GM19372 (cell line): ENCODE measurements at regions not wholly inside any gene's neighbourhood (a gene's known extent, or its start where the extent isn't known, plus 50 kb on each side); places are given as distances from the start of the nearest gene placed in this dataset.

Experiments
- ATAC-seq: cut with Tn5 transposase; IDR thresholded peaks from one replicate; pipeline ENCODE4 v1.9.1; 2021; ENCODE audit warnings: mild to moderate bottlenecking, low read depth, moderate library complexity; ENCODE audit not compliant: unreplicated experiment

- ATAC-seq: no peak
Observed at GRCh38 chr12:125687820-125688219, 622.6 kb downstream of the AACS start.

DNA sequence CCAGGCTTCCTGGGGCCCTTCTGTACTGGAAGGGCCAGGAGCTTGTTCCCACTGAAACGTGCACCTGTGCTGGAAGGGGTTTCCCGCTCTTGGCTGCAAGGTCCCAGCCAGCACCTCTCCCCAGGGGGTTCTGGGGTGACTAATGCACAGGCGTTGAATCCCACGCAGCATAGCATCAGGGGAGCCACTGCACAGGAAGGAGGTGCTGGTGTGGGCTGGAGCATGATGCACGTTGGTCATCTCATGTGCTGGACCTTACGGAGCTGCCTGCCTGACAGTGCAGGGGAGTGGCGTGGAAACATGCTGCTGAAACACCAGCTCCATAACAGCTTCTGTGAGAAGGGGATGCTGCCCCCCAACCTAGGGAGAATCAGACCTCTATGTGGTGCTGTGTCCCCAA is 623.0 kb downstream of the AACS start:
- no peak for ATAC-seq

DNA sequence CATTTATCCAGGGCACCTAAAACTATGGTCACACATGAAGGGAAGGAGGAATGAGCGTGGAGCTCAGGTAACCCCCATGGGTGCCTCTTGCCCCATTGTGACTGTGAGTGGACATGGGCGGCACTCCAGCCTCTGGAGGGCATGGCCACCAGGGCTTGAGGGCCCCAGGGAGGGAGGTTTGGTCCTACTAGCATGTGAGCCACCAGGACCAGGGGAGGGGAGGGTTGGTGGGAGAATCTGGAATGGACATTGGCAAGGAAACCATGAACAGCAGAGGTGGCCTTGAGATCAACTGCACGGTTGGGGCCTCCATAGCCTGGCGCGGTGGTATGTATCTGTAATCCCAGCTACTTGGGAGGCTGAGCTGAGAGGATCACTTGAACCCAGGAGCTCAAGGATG is 623.6 kb downstream of the AACS start:
- ATAC-seq: no peak

DNA sequence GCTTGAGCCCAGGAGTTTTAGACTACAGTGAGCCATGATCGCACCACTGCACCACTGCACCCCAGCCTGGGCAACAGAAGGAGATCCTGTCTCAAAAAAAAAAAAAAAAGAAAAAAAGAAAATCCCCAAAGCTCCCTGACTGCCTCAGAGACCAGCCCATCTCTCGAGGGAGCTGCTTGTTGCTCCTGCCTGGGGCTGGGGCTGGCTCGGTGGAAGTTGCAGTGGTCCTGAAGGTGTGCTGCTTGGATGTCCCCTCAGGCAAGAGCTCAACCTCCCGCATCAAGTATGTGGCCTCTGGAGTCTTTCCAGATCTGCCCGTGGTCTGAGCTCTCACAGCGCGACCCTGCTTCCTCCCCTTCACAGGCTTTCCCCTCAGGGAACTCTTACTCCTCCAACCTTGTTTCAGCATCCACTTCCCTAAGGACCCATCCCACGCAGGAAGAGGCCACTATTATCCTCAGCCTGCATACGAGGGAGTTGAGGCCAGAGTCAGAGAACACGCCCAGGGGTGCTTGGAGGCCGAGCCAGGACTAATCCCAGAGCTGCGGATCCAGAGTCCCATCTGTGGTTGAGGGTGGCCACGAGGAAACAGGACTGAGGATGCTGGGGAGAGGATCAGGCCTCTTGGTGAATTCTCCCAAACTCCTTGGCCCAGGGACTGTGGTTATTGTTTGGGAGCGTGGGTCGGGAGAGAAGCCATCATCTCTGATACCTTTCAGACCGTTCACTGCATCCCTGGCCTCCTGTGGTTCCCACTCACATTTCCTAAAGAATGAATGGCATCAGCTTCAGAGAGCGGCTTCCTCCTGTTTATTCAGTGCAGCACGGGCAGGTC is 624.6 kb downstream of the AACS start:
- ATAC-seq: no peak

GRCh38 chr12:125690841-125691240 is 625.6 kb downstream of the AACS start:
- no peak for ATAC-seq

DNA sequence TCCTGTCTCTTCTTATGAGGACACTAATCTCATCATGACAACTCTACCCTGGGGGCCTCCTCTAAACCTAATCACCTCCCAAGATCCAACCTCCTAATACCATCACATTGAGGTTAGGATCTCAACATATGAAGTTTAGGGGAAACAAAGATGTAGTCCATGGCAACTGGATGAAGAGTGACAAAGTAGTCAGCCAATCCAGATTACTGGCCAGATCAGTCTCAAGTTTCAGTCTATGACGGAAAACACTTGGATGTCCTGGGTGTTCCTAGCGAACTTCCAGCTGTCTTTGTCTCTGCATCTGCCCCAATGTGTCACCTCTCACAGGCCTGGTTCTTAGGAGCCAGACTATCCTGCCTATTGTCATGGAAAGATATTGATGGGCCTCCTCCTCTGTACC is 630.8 kb downstream of the AACS start:
- no peak for ATAC-seq

DNA sequence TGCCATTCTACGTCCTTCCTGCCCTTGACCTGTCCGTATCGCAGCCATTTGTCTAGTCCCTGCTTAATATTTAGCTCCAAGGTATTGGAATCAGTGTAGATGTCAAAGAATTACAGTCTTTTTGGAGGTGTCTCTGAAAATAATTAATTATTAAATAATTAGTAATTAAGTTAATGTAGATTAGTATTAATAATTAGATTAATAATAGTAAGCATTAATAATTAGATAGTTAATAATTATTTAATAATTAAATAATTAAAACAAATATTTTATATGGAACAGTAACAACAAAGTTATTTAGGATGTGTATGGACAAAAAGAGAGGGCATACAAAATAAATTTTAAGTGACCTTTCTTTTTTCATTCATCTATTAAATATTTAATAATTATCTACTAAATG is 639.6 kb downstream of the AACS start:
- no peak for ATAC-seq

DNA sequence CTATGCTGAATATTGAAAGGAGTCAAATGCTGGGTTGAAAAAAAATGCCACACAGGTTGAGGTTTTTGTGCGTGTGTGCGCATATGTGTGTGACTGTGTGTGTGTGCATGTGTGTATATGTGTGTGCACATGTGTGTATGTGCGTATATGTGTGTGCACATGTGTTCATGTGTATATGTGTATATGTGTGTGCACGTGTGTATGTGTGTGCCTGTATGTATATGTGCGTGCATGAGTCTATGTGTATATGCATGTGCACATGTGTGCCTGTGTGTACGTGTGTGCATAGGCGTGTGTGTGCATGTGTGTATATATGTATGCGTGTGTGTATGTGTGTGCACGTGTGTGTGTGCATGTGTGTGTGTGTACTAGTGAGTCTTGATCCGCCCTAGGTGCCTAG is 655.7 kb downstream of the AACS start:
- ATAC-seq: no peak

DNA sequence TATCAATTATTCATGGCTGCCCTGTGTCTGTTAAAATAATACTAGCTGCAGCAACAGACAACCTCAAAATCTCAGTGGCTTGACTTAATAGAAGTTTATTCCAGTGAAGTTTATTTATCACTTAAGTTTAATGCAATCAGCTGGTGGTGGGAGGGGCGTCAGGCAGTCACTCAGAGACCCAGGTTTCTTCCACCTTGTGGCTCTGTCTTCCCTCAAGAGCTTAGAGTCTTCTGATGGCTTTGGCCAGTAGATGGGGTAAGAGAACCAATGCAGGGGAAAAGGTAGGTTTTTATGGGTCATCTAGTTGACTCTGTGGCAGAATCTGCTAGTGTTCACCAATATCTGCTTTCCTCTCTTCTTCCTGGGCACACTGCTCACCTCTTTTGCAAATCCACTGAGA is 668.9 kb downstream of the AACS start:
- no peak for ATAC-seq

- ATAC-seq: no peak
Observed at GRCh38 chr12:125738211-125738610, 673.0 kb downstream of the AACS start.

GRCh38 chr12:125742413-125742812 is 677.2 kb downstream of the AACS start:
- no peak for ATAC-seq

DNA sequence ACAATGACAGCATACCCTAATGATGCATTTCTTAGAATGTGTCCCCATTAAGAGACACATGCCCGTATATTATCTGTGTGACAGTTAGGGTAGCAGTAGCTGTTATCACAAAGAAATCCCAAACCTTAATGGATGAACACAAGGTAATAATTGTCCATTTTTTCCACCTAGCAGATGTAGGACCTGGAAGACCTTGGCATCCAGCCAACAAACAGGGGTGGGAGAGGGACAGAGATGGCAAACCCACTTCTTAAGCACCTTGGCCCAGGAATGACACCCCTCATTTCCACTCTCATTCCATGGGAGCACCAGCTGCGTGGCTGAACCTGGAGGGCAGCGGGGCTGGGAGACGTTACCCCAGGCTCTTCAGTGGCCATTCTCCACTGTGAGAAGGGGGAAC is 679.0 kb downstream of the AACS start:
- no peak for ATAC-seq

DNA sequence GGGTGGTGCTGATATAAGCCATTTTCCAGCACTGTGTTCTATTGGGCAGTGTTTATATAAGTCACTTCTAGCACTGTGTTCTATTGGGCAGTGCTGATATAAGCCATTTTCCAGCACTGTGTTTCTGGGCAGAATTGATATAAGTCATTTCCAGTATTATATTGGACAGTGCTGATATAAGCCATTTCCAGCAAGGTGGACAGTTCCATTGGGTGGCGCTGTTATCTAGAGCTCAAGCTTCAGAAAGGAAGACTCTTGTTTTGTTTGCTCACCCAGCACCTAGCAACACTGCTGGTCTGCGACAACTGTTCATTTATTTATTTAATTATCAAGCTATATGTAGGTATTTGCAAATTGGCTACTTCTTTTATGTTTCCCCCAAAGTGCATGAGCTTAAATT is 690.3 kb downstream of the AACS start:
- ATAC-seq: no peak

- ATAC-seq: no peak
Observed at GRCh38 chr12:125766091-125766490, 700.9 kb downstream of the AACS start.

DNA sequence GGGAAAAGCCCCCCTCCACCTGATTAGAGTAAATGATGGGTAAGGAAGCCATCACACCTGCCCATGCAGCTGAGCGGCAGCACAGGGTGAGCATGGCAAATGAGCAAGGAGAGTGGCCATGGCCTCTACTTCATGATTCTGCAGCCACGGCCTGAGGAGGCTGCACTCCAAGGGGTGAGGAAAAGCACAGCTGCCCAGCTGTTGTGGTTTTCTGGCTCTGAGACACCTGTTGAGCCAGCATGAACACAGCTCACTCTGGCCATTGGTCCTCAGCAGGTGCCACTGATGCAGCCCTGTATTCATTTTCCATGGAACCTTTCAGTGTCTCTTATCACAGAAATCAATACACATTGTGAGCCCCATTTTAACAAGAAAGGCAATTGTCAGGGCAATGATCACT is 707.2 kb downstream of the AACS start:
- no peak for ATAC-seq

GRCh38 chr12:125773033-125773640 is 707.9 kb downstream of the AACS start:
- no peak for ATAC-seq

GRCh38 chr12:125775507-125775906 is 710.3 kb downstream of the AACS start:
- ATAC-seq: no peak

GRCh38 chr12:125776212-125776611 is 711.0 kb downstream of the AACS start:
- ATAC-seq: no peak

DNA sequence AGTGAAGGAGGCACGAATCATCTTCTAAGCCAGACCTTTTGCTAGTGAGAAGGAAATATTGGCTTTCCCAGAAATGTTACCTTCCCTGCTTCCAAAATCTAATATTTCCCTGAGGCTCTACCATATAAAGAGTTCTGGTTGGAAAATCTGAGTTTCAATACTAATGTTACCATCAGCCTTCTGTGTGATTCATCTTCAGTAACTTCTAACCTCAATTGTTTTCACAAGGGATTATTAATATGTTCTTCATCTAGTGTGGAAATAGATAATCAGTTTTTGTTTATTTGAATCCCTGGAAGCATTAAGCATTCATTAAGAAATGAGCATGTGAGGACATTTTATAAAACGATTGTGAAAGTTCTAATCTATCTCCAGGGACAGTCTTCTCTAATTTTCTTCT is 720.9 kb downstream of the AACS start:
- ATAC-seq: no peak

GRCh38 chr12:125794401-125794800 is 729.2 kb downstream of the AACS start:
- ATAC-seq: no peak

- no peak for ATAC-seq
Observed at GRCh38 chr12:125797421-125798175, 732.4 kb downstream of the AACS start.

DNA sequence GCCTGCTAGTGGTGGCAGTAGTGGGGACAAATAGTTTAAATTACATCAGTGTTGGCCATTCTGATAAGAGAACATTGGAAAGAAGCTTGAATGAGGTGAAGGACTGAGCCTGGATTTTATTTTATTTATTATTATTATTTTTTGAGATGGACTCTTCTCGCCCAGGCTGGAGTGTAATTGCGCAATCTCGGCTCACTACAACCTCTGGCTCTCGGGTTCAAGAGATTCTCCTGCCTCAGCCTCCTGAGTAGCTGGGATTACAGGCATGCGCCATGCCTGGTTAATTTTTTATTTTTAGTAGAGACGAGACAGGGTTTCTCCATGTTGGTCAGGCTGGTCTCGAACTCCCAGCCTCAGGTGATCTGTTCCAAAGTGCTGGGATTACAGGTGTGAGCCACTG is 739.4 kb downstream of the AACS start:
- ATAC-seq: no peak
